IMR-90 (cell line): ENCODE measurements at regions not wholly inside any gene's neighbourhood (a gene's known extent, or its start where the extent isn't known, plus 50 kb on each side); places are given as distances from the start of the nearest gene placed in this dataset.

Experiments used
- BHLHE40 ChIP-seq: fragments of 150-350 bp; IDR thresholded peaks from 2 replicates; pipeline ENCODE4 v1.6.1; 2016; ENCODE audit warnings: mild to moderate bottlenecking, low read depth, low read length
- MAFK ChIP-seq: IDR thresholded peaks from 2 replicates; pipeline ENCODE4 v1.6.1; 2012; ENCODE audit warnings: low read depth, low read length, improper control_type of control experiment
- MXI1 ChIP-seq: IDR thresholded peaks from 2 replicates; pipeline ENCODE4 v1.6.1; 2012; ENCODE audit warnings: low read depth, mild to moderate bottlenecking, low read length, moderate library complexity, borderline replicate concordance
- POLR2A ChIP-seq: IDR thresholded peaks from 2 replicates; pipeline ENCODE4 v1.6.1; 2012; ENCODE audit warnings: mild to moderate bottlenecking, low read depth, low read length
- RAD21 ChIP-seq: IDR thresholded peaks from 2 replicates; pipeline ENCODE4 v1.6.1; 2012; ENCODE audit warnings: low read length, improper control_type of control experiment
- SMC3 ChIP-seq: fragments of 150-350 bp; IDR thresholded peaks from 2 replicates; pipeline ENCODE4 v1.6.1; 2016; ENCODE audit warnings: low read depth, mild to moderate bottlenecking, antibody characterized with exemption, low read length, moderate library complexity
- TF ChIP-seq, protein P1 (sequence below): conservative IDR thresholded peaks from 2 replicates; pipeline ENCODE4 v1.5.1; 2012; ENCODE audit warnings: mild to moderate bottlenecking, low read depth, low read length, improper control_type of control experiment
- TF ChIP-seq, protein P2 (sequence below): fragments of 150-350 bp; IDR thresholded peaks from 2 replicates; pipeline ENCODE4 v1.6.1; 2016; ENCODE audit warnings: low read depth, mild to moderate bottlenecking, low read length, moderate library complexity, borderline replicate concordance

DNA sequence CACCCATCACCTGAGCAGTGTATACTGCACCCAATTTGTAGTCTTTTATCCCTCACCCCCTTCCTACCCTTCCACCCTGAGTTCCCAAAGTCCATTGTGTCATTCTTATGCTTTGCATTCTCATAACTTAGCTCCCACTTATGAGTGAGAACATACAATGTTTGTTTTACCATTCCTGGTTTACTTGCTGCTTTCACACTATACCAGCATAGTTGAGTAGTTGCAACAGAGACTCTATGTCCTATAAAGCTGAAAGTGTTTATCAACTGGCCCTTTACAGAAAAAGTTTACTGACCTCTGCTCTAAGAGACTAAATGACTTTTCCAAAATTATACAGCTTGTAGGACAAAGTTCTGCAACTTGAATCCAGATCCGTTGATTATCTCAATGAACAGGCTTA lies 61.1 kb upstream of the BLTP1 start:
- TF ChIP-seq RAD21 (no peak), POLR2A (no peak), MAFK (no peak), SMC3 (no peak), MXI1 (no peak), BHLHE40 (no peak)
- TF ChIP-seq, protein P1, sequence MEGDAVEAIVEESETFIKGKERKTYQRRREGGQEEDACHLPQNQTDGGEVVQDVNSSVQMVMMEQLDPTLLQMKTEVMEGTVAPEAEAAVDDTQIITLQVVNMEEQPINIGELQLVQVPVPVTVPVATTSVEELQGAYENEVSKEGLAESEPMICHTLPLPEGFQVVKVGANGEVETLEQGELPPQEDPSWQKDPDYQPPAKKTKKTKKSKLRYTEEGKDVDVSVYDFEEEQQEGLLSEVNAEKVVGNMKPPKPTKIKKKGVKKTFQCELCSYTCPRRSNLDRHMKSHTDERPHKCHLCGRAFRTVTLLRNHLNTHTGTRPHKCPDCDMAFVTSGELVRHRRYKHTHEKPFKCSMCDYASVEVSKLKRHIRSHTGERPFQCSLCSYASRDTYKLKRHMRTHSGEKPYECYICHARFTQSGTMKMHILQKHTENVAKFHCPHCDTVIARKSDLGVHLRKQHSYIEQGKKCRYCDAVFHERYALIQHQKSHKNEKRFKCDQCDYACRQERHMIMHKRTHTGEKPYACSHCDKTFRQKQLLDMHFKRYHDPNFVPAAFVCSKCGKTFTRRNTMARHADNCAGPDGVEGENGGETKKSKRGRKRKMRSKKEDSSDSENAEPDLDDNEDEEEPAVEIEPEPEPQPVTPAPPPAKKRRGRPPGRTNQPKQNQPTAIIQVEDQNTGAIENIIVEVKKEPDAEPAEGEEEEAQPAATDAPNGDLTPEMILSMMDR = no peak
- TF ChIP-seq, protein P2, sequence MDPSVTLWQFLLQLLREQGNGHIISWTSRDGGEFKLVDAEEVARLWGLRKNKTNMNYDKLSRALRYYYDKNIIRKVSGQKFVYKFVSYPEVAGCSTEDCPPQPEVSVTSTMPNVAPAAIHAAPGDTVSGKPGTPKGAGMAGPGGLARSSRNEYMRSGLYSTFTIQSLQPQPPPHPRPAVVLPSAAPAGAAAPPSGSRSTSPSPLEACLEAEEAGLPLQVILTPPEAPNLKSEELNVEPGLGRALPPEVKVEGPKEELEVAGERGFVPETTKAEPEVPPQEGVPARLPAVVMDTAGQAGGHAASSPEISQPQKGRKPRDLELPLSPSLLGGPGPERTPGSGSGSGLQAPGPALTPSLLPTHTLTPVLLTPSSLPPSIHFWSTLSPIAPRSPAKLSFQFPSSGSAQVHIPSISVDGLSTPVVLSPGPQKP = no peak
